A549 (cell line): ENCODE measurements at regions not wholly inside any gene's neighbourhood (a gene's known extent, or its start where the extent isn't known, plus 50 kb on each side); places are given as distances from the start of the nearest gene placed in this dataset.

Experiments
- CHD2 ChIP-seq: fragments of 150-350 bp; IDR thresholded peaks from 2 replicates; pipeline ENCODE4 v1.6.1; 2014; ENCODE audit warnings: low read length; ENCODE audit not compliant: partially characterized antibody
- CTCF ChIP-seq: fragments of >200 bp; sonication (Bioruptor Twin); formaldehyde crosslinking; IDR thresholded peaks from 3 replicates; pipeline ENCODE4 v1.5.1; 2016
- ESRRA ChIP-seq: fragments of 150-350 bp; IDR thresholded peaks from 2 replicates; pipeline ENCODE4 v1.6.1; 2014; ENCODE audit warnings: mild to moderate bottlenecking, low read length, borderline replicate concordance
- MAX ChIP-seq: IDR thresholded peaks from 2 replicates; pipeline ENCODE4 v1.6.1; 2012
- PHF8 ChIP-seq: fragments of 200-600 bp; sonication (generic); IDR thresholded peaks from 2 replicates; pipeline ENCODE4 v1.6.1; 2016; ENCODE audit warnings: low read depth, mild to moderate bottlenecking, antibody characterized with exemption, moderate library complexity, borderline replicate concordance
- POLR2A ChIP-seq: IDR thresholded peaks from 2 replicates; pipeline ENCODE4 v1.6.1; 2012; ENCODE audit warnings: mild to moderate bottlenecking, low read length
- RCOR1 ChIP-seq: fragments of 150-350 bp; IDR thresholded peaks from 2 replicates; pipeline ENCODE4 v1.6.1; 2014; ENCODE audit warnings: antibody characterized with exemption, low read length, low read depth
- REST ChIP-seq: fragments of 200-600 bp; sonication (generic); IDR thresholded peaks from 2 replicates; pipeline ENCODE4 v1.6.1; 2016; ENCODE audit warnings: antibody characterized with exemption, mild to moderate bottlenecking, moderate library complexity
- SREBF2 ChIP-seq: fragments of 450-650 bp; IDR thresholded peaks from 2 replicates; pipeline ENCODE4 v1.6.1; 2014; ENCODE audit warnings: mild to moderate bottlenecking, moderate library complexity
- TP53 ChIP-seq: fragments of 250-450 bp; sonication (Bioruptor Pico); IDR thresholded peaks from 2 replicates; pipeline ENCODE4 v1.5.0; 2021; ENCODE audit warnings: mild to moderate bottlenecking, moderate library complexity
- ZSCAN20 ChIP-seq: fragments of 250-450 bp; sonication (Bioruptor Pico); IDR thresholded peaks from 2 replicates; pipeline ENCODE4 v1.8.0; 2022; ENCODE audit warnings: mild to moderate bottlenecking, moderate library complexity

DNA sequence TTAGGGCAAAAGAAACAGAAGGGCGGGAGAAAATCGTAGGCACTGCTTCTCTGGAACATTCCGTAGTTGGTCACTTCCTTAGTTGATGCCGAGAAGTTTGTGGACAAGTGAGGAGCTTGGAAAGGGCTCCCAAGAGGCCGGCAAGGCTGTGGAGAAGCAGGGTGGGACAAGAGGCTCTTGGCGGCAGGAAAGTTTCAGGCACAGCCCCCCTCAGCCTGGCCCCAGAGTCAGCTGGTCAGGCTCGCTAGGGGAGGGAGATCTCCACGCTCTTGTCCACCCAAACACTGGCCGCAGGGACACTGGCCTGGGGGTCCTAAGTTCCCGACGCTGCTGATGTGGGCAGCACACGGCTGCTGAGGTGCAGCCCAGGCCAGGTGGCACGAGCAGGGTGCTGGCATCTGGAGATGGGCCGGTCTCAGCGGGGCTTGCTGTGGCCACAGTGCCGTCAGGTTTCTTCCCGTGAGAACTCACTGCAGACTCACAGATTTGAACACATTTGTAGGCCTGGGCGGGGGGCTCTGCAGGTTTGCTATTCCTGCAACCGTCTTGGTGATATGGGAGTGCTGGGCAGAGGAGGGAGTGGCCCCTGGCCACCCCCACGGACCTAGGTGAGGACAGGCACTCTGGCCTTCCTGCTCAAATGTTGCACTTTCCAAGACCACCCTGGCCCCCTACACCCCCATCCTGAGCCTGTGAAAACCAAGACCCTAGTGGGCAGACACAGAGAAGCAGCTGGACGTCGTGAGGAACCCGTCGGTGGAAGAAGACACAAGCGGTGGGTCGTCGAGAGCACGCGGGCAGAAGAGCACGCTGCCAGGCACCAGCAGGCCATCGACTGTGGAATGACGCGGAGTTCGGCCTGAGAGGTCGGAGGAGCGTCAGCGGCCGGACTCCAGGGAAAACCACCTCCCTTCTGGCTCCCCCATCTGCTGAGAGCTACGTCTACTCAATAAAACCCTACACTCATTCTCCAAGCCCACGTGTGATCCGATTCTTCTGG, 160.1 kb downstream of the ERMARD start:
- TF ChIP-seq CTCF (no peak), MAX (no peak), TP53 (CRISPR knock-in tag) (no peak), ESRRA (no peak), POLR2A (no peak), PHF8 (no peak), REST (no peak), CHD2 (no peak), ZSCAN20 (CRISPR knock-in tag) (no peak), SREBF2 (no peak), RCOR1 (no peak)
